ENCODE measurements at regions not wholly inside any gene's neighbourhood (a gene's known extent, or its start where the extent isn't known, plus 50 kb on each side); places are given as distances from the start of the nearest gene placed in this dataset.

DNA sequence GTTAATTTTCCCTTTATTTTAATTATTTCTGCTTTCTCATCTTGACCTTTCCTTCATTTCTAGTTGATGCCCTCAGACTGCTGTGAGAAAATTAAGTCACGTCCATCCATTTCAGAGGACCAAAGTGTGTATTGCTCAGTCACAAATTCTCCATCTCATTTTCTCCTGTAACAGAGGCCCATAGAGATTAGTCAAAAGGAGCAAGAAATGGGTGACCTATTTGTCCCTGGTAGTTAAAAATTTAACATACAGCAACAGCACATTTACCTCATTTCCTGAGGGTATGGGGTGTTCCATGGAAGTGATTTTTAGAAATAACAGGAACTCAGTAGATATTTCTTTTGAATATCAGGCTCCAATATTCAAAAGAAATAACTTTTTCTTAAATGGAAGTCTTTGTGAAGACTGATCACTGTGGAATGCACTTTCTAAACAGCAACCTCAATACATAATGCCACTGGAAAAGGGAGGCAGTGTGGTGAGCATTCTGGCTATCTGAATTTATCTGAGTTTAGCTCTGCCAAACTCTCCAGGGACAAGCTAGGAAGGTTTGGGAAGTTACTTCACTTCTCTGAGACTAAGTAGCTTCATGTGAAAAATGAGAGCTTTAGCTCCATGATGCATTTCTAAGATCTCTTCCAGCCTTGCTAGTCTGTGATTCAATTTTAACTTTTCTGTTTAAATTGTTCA lies 808.2 kb downstream of the SQOR start (continued):
- TF ChIP-seq CREM (IDR thresholded peaks at IDR 0.05) (no peak), CREM (CRISPR knock-in tag; IDR thresholded peaks at IDR 0.05) (no peak), KAT7 (CRISPR knock-in tag; IDR thresholded peaks at IDR 0.05; ENCODE audit: borderline replicate concordance) (no peak), TOPORS (CRISPR knock-in tag; IDR thresholded peaks at IDR 0.05) (no peak), TSC22D2 (CRISPR knock-in tag; IDR thresholded peaks at IDR 0.05; ENCODE audit: borderline replicate concordance) (no peak), SAFB2 (CRISPR knock-in tag; IDR thresholded peaks at IDR 0.05; ENCODE audit: borderline replicate concordance, low read depth) (no peak), SIN3B (IDR thresholded peaks at IDR 0.05; ENCODE audit: low read length) (no peak), ZBTB7B (CRISPR knock-in tag; IDR thresholded peaks at IDR 0.05) (no peak)
- TF ChIP-seq, protein P1, sequence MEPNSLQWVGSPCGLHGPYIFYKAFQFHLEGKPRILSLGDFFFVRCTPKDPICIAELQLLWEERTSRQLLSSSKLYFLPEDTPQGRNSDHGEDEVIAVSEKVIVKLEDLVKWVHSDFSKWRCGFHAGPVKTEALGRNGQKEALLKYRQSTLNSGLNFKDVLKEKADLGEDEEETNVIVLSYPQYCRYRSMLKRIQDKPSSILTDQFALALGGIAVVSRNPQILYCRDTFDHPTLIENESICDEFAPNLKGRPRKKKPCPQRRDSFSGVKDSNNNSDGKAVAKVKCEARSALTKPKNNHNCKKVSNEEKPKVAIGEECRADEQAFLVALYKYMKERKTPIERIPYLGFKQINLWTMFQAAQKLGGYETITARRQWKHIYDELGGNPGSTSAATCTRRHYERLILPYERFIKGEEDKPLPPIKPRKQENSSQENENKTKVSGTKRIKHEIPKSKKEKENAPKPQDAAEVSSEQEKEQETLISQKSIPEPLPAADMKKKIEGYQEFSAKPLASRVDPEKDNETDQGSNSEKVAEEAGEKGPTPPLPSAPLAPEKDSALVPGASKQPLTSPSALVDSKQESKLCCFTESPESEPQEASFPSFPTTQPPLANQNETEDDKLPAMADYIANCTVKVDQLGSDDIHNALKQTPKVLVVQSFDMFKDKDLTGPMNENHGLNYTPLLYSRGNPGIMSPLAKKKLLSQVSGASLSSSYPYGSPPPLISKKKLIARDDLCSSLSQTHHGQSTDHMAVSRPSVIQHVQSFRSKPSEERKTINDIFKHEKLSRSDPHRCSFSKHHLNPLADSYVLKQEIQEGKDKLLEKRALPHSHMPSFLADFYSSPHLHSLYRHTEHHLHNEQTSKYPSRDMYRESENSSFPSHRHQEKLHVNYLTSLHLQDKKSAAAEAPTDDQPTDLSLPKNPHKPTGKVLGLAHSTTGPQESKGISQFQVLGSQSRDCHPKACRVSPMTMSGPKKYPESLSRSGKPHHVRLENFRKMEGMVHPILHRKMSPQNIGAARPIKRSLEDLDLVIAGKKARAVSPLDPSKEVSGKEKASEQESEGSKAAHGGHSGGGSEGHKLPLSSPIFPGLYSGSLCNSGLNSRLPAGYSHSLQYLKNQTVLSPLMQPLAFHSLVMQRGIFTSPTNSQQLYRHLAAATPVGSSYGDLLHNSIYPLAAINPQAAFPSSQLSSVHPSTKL (CRISPR knock-in tag; IDR thresholded peaks at IDR 0.05): no peak
- TF ChIP-seq, protein P2, sequence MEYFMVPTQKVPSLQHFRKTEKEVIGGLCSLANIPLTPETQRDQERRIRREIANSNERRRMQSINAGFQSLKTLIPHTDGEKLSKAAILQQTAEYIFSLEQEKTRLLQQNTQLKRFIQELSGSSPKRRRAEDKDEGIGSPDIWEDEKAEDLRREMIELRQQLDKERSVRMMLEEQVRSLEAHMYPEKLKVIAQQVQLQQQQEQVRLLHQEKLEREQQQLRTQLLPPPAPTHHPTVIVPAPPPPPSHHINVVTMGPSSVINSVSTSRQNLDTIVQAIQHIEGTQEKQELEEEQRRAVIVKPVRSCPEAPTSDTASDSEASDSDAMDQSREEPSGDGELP (IDR thresholded peaks at IDR 0.05; ENCODE audit: borderline replicate concordance, low read depth): no peak
- TF ChIP-seq, protein P3, sequence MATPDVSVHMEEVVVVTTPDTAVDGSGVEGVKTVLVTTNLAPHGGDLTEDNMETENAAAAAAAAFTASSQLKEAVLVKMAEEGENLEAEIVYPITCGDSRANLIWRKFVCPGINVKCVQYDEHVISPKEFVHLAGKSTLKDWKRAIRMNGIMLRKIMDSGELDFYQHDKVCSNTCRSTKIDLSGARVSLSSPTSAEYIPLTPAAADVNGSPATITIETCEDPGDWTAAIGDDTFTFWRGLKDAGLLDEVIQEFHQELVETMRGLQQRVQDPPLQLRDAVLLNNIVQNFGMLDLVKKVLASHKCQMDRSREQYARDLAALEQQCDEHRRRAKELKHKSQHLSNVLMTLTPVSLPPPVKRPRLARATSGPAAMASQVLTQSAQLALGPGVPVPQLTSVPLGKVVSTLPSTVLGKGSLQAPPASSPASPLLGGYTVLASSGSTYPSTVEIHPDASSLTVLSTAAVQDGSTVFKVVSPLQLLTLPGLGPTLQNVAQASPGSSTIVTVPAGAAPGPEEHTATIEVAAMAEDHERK (CRISPR knock-in tag; IDR thresholded peaks at IDR 0.05; ENCODE audit: low read depth): no peak
